CD14-positive monocyte (primary cell): ENCODE measurements at regions not wholly inside any gene's neighbourhood (a gene's known extent, or its start where the extent isn't known, plus 50 kb on each side); places are given as distances from the start of the nearest gene placed in this dataset.

Source experiments
- DNase-seq, 3 donors: peaks; one replicate each; pipeline ENCODE4 v3.0.0-alpha.2; 2011 to 2022
- H2AFZ ChIP-seq: 2 replicates; pipeline ENCODE4 v1.6.0; 2012; ENCODE audit warnings: mild to moderate bottlenecking, low read depth, low read length, inconsistent platforms; ENCODE audit not compliant: insufficient read depth, poor library complexity, severe bottlenecking
- H3K27ac ChIP-seq, 2 donors: 1 replicate in 1 of 2; 2 replicates in 1 of 2; pipeline ENCODE4 v1.5.1; 2012 to 2013; ENCODE audit warnings: low read length in 2 of 2, control low read depth in 1 of 2, inconsistent platforms in 1 of 2, low read depth in 1 of 2, mild to moderate bottlenecking in 1 of 2
- H3K27me3 ChIP-seq, 2 donors: one replicate each; pipeline versions ENCODE4 v1.6.0 to v1.6.1; 2011 to 2013; ENCODE audit warnings: low read length in 2 of 2; ENCODE audit not compliant: control insufficient read depth in 2 of 2, insufficient read depth in 2 of 2
- H3K36me3 ChIP-seq, 2 donors: replicated peaks in 1 of 2; 1 replicate in 1 of 2; 2 replicates in 1 of 2; pipeline versions ENCODE4 v1.5.1 to v1.6.1; 2012 to 2013; ENCODE audit warnings: low read length in 2 of 2, control low read depth in 1 of 2, inconsistent platforms in 1 of 2, mild to moderate bottlenecking in 1 of 2; ENCODE audit not compliant: insufficient read depth in 2 of 2, control insufficient read depth in 1 of 2
- H3K4me1 ChIP-seq, 2 donors: 1 replicate in 1 of 2; 2 replicates in 1 of 2; pipeline versions ENCODE4 v1.5.1 to v1.6.1; 2012 to 2013; ENCODE audit warnings: low read length in 2 of 2, control low read depth in 1 of 2, inconsistent platforms in 1 of 2, mild to moderate bottlenecking in 1 of 2, moderate library complexity in 1 of 2; ENCODE audit not compliant: insufficient read depth in 2 of 2, control insufficient read depth in 1 of 2
- H3K4me2 ChIP-seq: replicated peaks from 2 replicates; pipeline ENCODE3; 2012; ENCODE audit warnings: low read length, moderate library complexity, mild to moderate bottlenecking; ENCODE audit not compliant: poor library complexity, severe bottlenecking; ENCODE audit errors: extremely low read depth
- H3K4me3 ChIP-seq, 3 experiments: fragments of 200-600 bp in 1 of 3; sonication (generic) in 1 of 3; replicated peaks in 1 of 3; 1 replicate in 2 of 3; 2 replicates in 1 of 3; pipeline ENCODE4 v1.5.1; 2011 to 2013; ENCODE audit warnings: low read length in 3 of 3, mild to moderate bottlenecking in 3 of 3, control low read depth in 2 of 3, low read depth in 2 of 3, inconsistent platforms in 1 of 3, moderate library complexity in 1 of 3
- H3K79me2 ChIP-seq: 2 replicates; pipeline ENCODE4 v1.6.0; 2012; ENCODE audit warnings: mild to moderate bottlenecking, control low read depth, inconsistent platforms, low read length, moderate library complexity; ENCODE audit not compliant: insufficient read depth
- H3K9ac ChIP-seq: 2 replicates; pipeline ENCODE4 v1.6.0; 2017; ENCODE audit warnings: low read length, mild to moderate bottlenecking; ENCODE audit not compliant: insufficient read depth, poor library complexity, severe bottlenecking
- H3K9me3 ChIP-seq, 2 donors: replicated peaks in 1 of 2; 1 replicate in 1 of 2; 2 replicates in 1 of 2; pipeline versions ENCODE4 v1.5.1 to v1.6.1; 2012 to 2013; ENCODE audit warnings: low read length in 2 of 2, control low read depth in 1 of 2; ENCODE audit not compliant: control insufficient read depth in 1 of 2, insufficient read depth in 1 of 2
- H4K20me1 ChIP-seq: 2 replicates; pipeline ENCODE4 v1.6.0; 2012; ENCODE audit warnings: mild to moderate bottlenecking, low read length, control low read depth, moderate library complexity; ENCODE audit not compliant: insufficient read depth
- H3K27ac Mint-ChIP-seq, 7 donors: one replicate each; pipeline ENCODE4 v1.8.0; 2020; ENCODE audit warnings: mild to moderate bottlenecking in 7 of 7, mixed read lengths in 7 of 7, moderate library complexity in 6 of 7, inconsistent platforms in 2 of 7
- H3K27me3 Mint-ChIP-seq, 3 donors: one replicate each; pipeline ENCODE4 v1.8.0; 2021 to 2022; ENCODE audit warnings: low read depth in 3 of 3, mild to moderate bottlenecking in 3 of 3, mixed read lengths in 3 of 3, moderate library complexity in 3 of 3, inconsistent platforms in 1 of 3
- H3K36me3 Mint-ChIP-seq, 2 donors: one replicate each; pipeline ENCODE4 v1.8.0; 2020; ENCODE audit warnings: mixed read lengths in 2 of 2, inconsistent platforms in 1 of 2, mild to moderate bottlenecking in 1 of 2
- H3K4me1 Mint-ChIP-seq: one replicate; pipeline ENCODE4 v1.8.0; 2020; ENCODE audit warnings: mild to moderate bottlenecking, mixed read lengths
- H3K4me3 Mint-ChIP-seq, 2 donors: one replicate each; pipeline ENCODE4 v1.8.0; 2020; ENCODE audit warnings: mild to moderate bottlenecking in 2 of 2, mixed read lengths in 2 of 2, moderate library complexity in 1 of 2
- H3K9me3 Mint-ChIP-seq, 7 donors: one replicate each; pipeline ENCODE4 v1.8.0; 2020 to 2022; ENCODE audit warnings: mixed read lengths in 7 of 7, mild to moderate bottlenecking in 6 of 7, moderate library complexity in 6 of 7, inconsistent platforms in 2 of 7
- CTCF ChIP-seq: fragments of 200-600 bp; IDR thresholded peaks from one replicate; pipeline ENCODE4 v1.8.0; 2022; ENCODE audit warnings: antibody characterized with exemption, mild to moderate bottlenecking
- WGBS: methylation state at CpG from one replicate; pipeline ENCODE4 v1.1.5; 2013; ENCODE audit warnings: missing lambda C conversion rate; ENCODE audit not compliant: insufficient coverage; 5-methylcytosine and 5-hydroxymethylcytosine counted together
- intact Hi-C, 2 donors: fragments of 100-400 bp; cut with micrococcal nuclease; formaldehyde crosslinking; loops; one replicate each; pipeline versions ENCODE4 v1.15.0 to v1.15.1; 2023

GRCh38 chr2:100660851-100661584 is 98.2 kb downstream of the PDCL3 start:
- H3K36me3 ChIP-seq = no peaks in the 10 kb centered on the region
- no peaks in the 10 kb centered on the region for H4K20me1 ChIP-seq
- Mint-ChIP-seq H3K36me3 (no peaks in the 10 kb centered on the region), H3K4me3 (no peak overlapping the region), H3K27me3 (peaks cover 6 to 10% (median 9%) of the 10 kb centered on the region in 3 donors), H3K27ac (no peak overlapping the region), H3K4me1 (no peaks in the 10 kb centered on the region), H3K9me3 (peaks cover 0 to 5% (median 1%) of the 10 kb centered on the region in 7 donors)
- no peak for TF ChIP-seq CTCF
- 80% methylated on average over 9 of the region's 12 CpGs for WGBS
- no peak overlapping the region for H3K27ac ChIP-seq
- no peak overlapping the region for H3K9ac ChIP-seq
- no peaks in the 10 kb centered on the region for H3K9me3 ChIP-seq
- H3K79me2 ChIP-seq = no peaks in the 10 kb centered on the region
- intact Hi-C loops = no loop called here
- no peak for DNase-seq
- no peak overlapping the region for H2AFZ ChIP-seq
- H3K4me1 ChIP-seq = no peaks in the 10 kb centered on the region
- H3K4me2 ChIP-seq = no peak overlapping the region
- H3K27me3 ChIP-seq = no peaks in the 10 kb centered on the region
- H3K4me3 ChIP-seq = no peak overlapping the region

- H4K20me1 ChIP-seq = no peaks in the 10 kb centered on the region
- H3K4me1 ChIP-seq = no peaks in the 10 kb centered on the region
- H2AFZ ChIP-seq = no peak overlapping the region
- no peaks in the 10 kb centered on the region for H3K9me3 ChIP-seq
- H3K36me3 Mint-ChIP-seq = no peaks in the 10 kb centered on the region
- no peak overlapping the region for H3K4me2 ChIP-seq
- intact Hi-C loops = no loop called here
- H3K9ac ChIP-seq = no peak overlapping the region
- no peak for TF ChIP-seq CTCF
- H3K4me3 Mint-ChIP-seq = no peak overlapping the region
- peaks cover 0 to 2% (median 1%) of the 10 kb centered on the region in 7 donors for H3K9me3 Mint-ChIP-seq
- no peak overlapping the region for H3K27ac Mint-ChIP-seq
- H3K36me3 ChIP-seq = no peaks in the 10 kb centered on the region
- no peak overlapping the region for H3K4me3 ChIP-seq
- H3K4me1 Mint-ChIP-seq = no peaks in the 10 kb centered on the region
- H3K79me2 ChIP-seq = no peaks in the 10 kb centered on the region
- no peak overlapping the region for H3K27ac ChIP-seq
- no peak for DNase-seq
- peaks cover 6 to 9% (median 6%) of the 10 kb centered on the region in 3 donors for H3K27me3 Mint-ChIP-seq
- 100% methylated on average over 5 of the region's 7 CpGs for WGBS
- H3K27me3 ChIP-seq = no peaks in the 10 kb centered on the region
These were observed 100.1 kb downstream of the PDCL3 start for GRCh38 chr2:100662866-100663265.
